ENCODE measurements at regions not wholly inside any gene's neighbourhood (a gene's known extent, or its start where the extent isn't known, plus 50 kb on each side); places are given as distances from the start of the nearest gene placed in this dataset.

DNA sequence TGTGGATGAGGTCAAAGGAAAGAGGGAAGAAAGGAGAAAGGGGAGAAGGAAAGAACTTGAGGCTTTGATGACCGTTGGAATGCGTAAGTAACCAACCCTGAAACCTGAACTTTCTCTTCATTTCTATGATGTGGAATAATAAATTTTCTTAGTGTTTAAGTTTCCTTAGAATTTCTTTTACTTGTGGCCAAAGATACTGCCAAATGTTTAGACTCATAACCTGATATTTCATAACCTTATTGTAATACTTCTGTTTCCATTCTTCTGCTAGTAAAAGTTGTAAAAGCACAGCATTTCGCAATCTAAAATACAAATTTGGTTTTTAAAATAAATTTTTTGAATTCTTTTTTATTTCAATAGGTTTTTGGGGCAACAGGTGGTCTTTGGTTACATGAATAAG, 258.5 kb upstream of the GIMD1 start:
- TF ChIP-seq POLR2A (IDR thresholded peaks at IDR 0.05; ENCODE audit: low read length) (no peak), GATA1 (IDR thresholded peaks at IDR 0.05; ENCODE audit: low read depth, low read length) (no peak)
